Left lung (tissue), 4 donors: ENCODE measurements at regions not wholly inside any gene's neighbourhood (a gene's known extent, or its start where the extent isn't known, plus 50 kb on each side); places are given as distances from the start of the nearest gene placed in this dataset.

ENCODE experiments used
- ATAC-seq: fragments of 200-7000 bp; cut with Tn5 transposase; one replicate; pipeline ENCODE4 v1.9.1; 2020; ENCODE audit warnings: moderate library complexity
- DNase-seq, 4 donors: peaks; one replicate each; pipeline ENCODE4 v3.0.0-alpha.2; 2013 to 2020
- H3K27ac ChIP-seq, 2 donors: fragments of 200-600 bp; sonication (generic) in 1 of 2; one replicate each; pipeline versions ENCODE4 v1.5.0 to v1.8.0; 2020 to 2021
- H3K27me3 ChIP-seq, 2 donors: fragments of 200-600 bp; sonication (generic) in 1 of 2; one replicate each; pipeline versions ENCODE4 v1.5.0 to v1.8.0; 2020 to 2021
- H3K36me3 ChIP-seq, 2 donors: fragments of 200-600 bp; sonication (generic) in 1 of 2; one replicate each; pipeline versions ENCODE4 v1.5.0 to v1.8.0; 2020 to 2021
- H3K4me1 ChIP-seq, 2 donors: fragments of 200-600 bp; one replicate each; pipeline ENCODE4 v1.8.0; 2021
- H3K4me3 ChIP-seq, 2 donors: fragments of 200-600 bp; sonication (generic) in 1 of 2; one replicate each; pipeline versions ENCODE4 v1.5.0 to v1.8.0; 2020 to 2021; ENCODE audit warnings: mild to moderate bottlenecking in 1 of 2
- H3K9me3 ChIP-seq, 2 donors: fragments of 200-600 bp; sonication (generic) in 1 of 2; one replicate each; pipeline versions ENCODE4 v1.5.0 to v1.8.0; 2020 to 2021
- intact Hi-C, 2 donors: fragments of 100-400 bp; cut with DNase I; formaldehyde crosslinking; loops; one replicate each; pipeline versions ENCODE4 v1.11.2 to v1.14.2; 2022
- TF ChIP-seq, protein P1 (sequence below), 2 donors: fragments of 200-600 bp; sonication (generic) in 1 of 2; IDR thresholded peaks; one replicate each; pipeline versions ENCODE4 v1.5.0 to v1.8.0; 2021; ENCODE audit warnings: antibody characterized with exemption in 2 of 2
- donor health status: DM: no; HTN: yes; CAD: no.
- donor health status: DM: no; HTN: no; CAD: no.

GRCh38 chr4:60500810-60501209 lies 699.3 kb upstream of the ADGRL3 start:
- Histone ChIP-seq H3K36me3 (no peaks in the 10 kb centered on the region), H3K4me1 (no peaks in the 10 kb centered on the region), H3K4me3 (no peak overlapping the region), H3K27me3 (no peaks in the 10 kb centered on the region), H3K9me3 (peaks cover 0 to 6% of the 10 kb centered on the region in 2 donors), H3K27ac (no peak overlapping the region)
- no peak for DNase-seq
- no peak for ATAC-seq
- intact Hi-C loops = no loop called here
- TF ChIP-seq, protein P1, sequence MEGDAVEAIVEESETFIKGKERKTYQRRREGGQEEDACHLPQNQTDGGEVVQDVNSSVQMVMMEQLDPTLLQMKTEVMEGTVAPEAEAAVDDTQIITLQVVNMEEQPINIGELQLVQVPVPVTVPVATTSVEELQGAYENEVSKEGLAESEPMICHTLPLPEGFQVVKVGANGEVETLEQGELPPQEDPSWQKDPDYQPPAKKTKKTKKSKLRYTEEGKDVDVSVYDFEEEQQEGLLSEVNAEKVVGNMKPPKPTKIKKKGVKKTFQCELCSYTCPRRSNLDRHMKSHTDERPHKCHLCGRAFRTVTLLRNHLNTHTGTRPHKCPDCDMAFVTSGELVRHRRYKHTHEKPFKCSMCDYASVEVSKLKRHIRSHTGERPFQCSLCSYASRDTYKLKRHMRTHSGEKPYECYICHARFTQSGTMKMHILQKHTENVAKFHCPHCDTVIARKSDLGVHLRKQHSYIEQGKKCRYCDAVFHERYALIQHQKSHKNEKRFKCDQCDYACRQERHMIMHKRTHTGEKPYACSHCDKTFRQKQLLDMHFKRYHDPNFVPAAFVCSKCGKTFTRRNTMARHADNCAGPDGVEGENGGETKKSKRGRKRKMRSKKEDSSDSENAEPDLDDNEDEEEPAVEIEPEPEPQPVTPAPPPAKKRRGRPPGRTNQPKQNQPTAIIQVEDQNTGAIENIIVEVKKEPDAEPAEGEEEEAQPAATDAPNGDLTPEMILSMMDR (IDR thresholded peaks at IDR 0.05) = no peak

DNA sequence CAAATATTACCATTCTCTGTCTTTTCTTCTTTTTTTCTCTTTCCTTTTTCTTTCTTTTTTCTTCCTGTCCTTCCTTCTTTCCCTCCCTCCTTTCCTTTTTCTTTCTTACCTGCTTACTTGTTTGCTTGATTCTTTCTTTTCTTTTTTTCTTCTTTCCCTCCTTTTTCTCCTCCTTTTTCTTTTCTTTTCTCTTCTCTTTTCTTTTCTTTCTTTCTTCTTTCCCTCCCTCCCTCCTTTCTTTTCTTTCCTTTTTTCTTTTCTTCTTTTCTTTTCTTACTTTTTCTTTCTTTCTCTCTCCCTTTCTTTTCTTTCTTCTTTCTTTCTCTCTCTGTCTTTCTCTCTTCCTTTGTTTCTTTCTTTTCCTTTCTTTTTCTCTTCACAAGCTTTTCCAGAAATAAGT lies 697.4 kb upstream of the ADGRL3 start:
- Histone ChIP-seq H3K9me3 (peaks cover 0 to 20% of the 10 kb centered on the region in 2 donors), H3K27ac (no peak overlapping the region), H3K27me3 (no peaks in the 10 kb centered on the region), H3K4me1 (no peaks in the 10 kb centered on the region), H3K36me3 (no peaks in the 10 kb centered on the region), H3K4me3 (no peak overlapping the region)
- ATAC-seq (no peak), DNase-seq (no peak)
- TF ChIP-seq, protein P1 (IDR thresholded peaks at IDR 0.05) = no peak
- intact Hi-C loops = no loop called here

DNA sequence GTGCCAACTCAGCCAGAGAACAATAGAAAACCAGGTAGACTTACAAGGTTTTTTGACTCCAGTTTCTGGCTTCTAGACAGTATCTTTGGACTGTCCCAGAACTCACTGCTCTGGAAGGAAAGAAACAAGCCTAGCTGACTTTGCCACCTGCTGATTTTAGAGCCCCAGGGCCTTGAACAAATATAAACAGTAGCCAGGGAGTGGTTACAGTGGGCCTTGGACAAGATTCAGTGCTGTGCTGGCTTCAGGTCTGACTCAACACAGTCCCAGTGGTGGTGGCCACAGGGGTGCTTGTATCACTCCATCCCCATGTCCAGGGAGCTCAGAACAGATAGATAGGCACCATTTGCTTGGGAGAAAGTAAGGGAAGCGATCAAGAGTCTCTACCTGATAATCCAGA lies 694.1 kb upstream of the ADGRL3 start:
- Histone ChIP-seq H3K4me1 (no peaks in the 10 kb centered on the region), H3K27ac (no peak overlapping the region), H3K27me3 (no peaks in the 10 kb centered on the region), H3K9me3 (peaks cover 0 to 20% of the 10 kb centered on the region in 2 donors), H3K4me3 (no peak overlapping the region), H3K36me3 (no peaks in the 10 kb centered on the region)
- no peak for DNase-seq
- TF ChIP-seq, protein P1 (IDR thresholded peaks at IDR 0.05) = no peak
- no peak for ATAC-seq
- intact Hi-C loops = no loop called here

DNA sequence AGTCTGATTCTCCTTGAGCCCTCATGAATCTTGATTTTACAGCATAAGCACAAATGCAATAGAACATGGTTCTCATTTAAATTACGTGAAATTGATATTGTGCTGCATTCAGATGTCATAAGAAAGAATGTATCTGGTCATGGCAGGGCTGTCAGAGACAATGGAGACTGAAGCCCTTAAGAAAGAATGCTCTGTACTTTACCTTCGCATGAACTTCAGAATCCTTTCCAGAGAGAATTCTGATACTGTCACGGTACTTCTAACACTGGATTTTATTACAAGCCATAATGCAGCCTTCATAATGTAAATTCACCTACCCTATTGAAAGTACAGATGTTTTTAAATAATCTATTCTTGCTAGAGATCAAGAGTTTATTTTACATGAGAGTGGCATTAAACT lies 677.9 kb upstream of the ADGRL3 start:
- no peak overlapping the region for H3K4me3 ChIP-seq
- H3K4me1 ChIP-seq = no peaks in the 10 kb centered on the region
- H3K36me3 ChIP-seq = no peaks in the 10 kb centered on the region
- ATAC-seq (no peak), DNase-seq (no peak)
- intact Hi-C loops = no loop called here
- H3K27me3 ChIP-seq = no peaks in the 10 kb centered on the region
- no peak overlapping the region for H3K27ac ChIP-seq
- TF ChIP-seq, protein P1 (IDR thresholded peaks at IDR 0.05) = no peak
- no peaks in the 10 kb centered on the region for H3K9me3 ChIP-seq

- DNase-seq (no peak), ATAC-seq (no peak)
- TF ChIP-seq, protein P1 (IDR thresholded peaks at IDR 0.05) = no peak
- no peaks in the 10 kb centered on the region for H3K27me3 ChIP-seq
- no peak overlapping the region for H3K4me3 ChIP-seq
- no peak overlapping the region for H3K27ac ChIP-seq
- intact Hi-C loops = no loop called here
- H3K9me3 ChIP-seq = no peaks in the 10 kb centered on the region
- no peaks in the 10 kb centered on the region for H3K4me1 ChIP-seq
- no peaks in the 10 kb centered on the region for H3K36me3 ChIP-seq
Measured at GRCh38 chr4:60531776-60532379, 668.2 kb upstream of the ADGRL3 start.
